AG08395 (cell line): ENCODE measurements at regions not wholly inside any gene's neighbourhood (a gene's known extent, or its start where the extent isn't known, plus 50 kb on each side); places are given as distances from the start of the nearest gene placed in this dataset.
"Not testable (repeated sequence)": the region's sequence is repeated elsewhere in the genome, so short reads cannot be mapped to it uniquely, and the experiment has no call there.

Source experiments
- DNase-seq: peaks from one replicate; pipeline ENCODE4 v3.0.0; 2012; ENCODE audit warnings: mixed read lengths, low spot score

- DNase-seq = no peak
These were observed 632.3 kb upstream of the ZNF385D start for GRCh38 chr3:22383285-22383684.

GRCh38 chr3:22386107-22386506 is 635.1 kb upstream of the ZNF385D start:
- DNase-seq = no peak

GRCh38 chr3:22392286-22392685 is 641.3 kb upstream of the ZNF385D start:
- DNase-seq = no peak

GRCh38 chr3:22392859-22393258 is 641.8 kb upstream of the ZNF385D start:
- no peak for DNase-seq

GRCh38 chr3:22399566-22399965 is 648.6 kb upstream of the ZNF385D start:
- DNase-seq = peak; percentile 17

- DNase-seq = no peak
These were observed 650.5 kb upstream of the ZNF385D start for GRCh38 chr3:22401499-22401898.

- no peak for DNase-seq
These were observed 663.2 kb upstream of the ZNF385D start for GRCh38 chr3:22414239-22414638.

- not testable (repeated sequence) for DNase-seq
These were observed 665.9 kb upstream of the ZNF385D start for GRCh38 chr3:22416838-22417446.

GRCh38 chr3:22419261-22419660 is 668.3 kb upstream of the ZNF385D start:
- DNase-seq = no peak

- DNase-seq = no peak
These were observed 670.6 kb upstream of the ZNF385D start for GRCh38 chr3:22421589-22421988.

GRCh38 chr3:22431334-22431733 is 680.3 kb upstream of the ZNF385D start:
- no peak for DNase-seq

GRCh38 chr3:22439626-22440025 is 688.6 kb upstream of the ZNF385D start:
- no peak for DNase-seq

- no peak for DNase-seq
These were observed 690.7 kb upstream of the ZNF385D start for GRCh38 chr3:22441711-22442110.

- DNase-seq = no peak
These were observed 692.7 kb upstream of the ZNF385D start for GRCh38 chr3:22443571-22444233.

- not testable (repeated sequence) for DNase-seq
These were observed 694.3 kb upstream of the ZNF385D start for GRCh38 chr3:22445336-22445735.

- peak; percentile 29 for DNase-seq
These were observed 699.9 kb upstream of the ZNF385D start for GRCh38 chr3:22450786-22451400.

GRCh38 chr3:22451501-22451900 is 700.5 kb upstream of the ZNF385D start:
- no peak for DNase-seq

GRCh38 chr3:22453906-22454535 is 703.0 kb upstream of the ZNF385D start:
- no peak for DNase-seq

GRCh38 chr3:22469995-22470394 is 719.0 kb upstream of the ZNF385D start:
- DNase-seq = no peak

GRCh38 chr3:22471557-22471956 is 720.5 kb upstream of the ZNF385D start:
- no peak for DNase-seq

- DNase-seq = no peak
These were observed 723.9 kb upstream of the ZNF385D start for GRCh38 chr3:22474706-22475445.

- DNase-seq = no peak
These were observed 724.7 kb upstream of the ZNF385D start for GRCh38 chr3:22475665-22476240.
